KBM-7 (cell line): ENCODE measurements at regions not wholly inside any gene's neighbourhood (a gene's known extent, or its start where the extent isn't known, plus 50 kb on each side); places are given as distances from the start of the nearest gene placed in this dataset.
A peak's percentile ranks its signal among the peaks of the same experiment; 100 is the strongest.
"Not testable (repeated sequence)": the region's sequence is repeated elsewhere in the genome, so short reads cannot be mapped to it uniquely, and the experiment has no call there.

Experiments used
- DNase-seq: peaks from one replicate; pipeline ENCODE4 v3.0.0-alpha.2; 2015
- in situ Hi-C: fragments of 300-500 bp; cut with MboI; formaldehyde crosslinking; loops from 2 replicates; pipeline ENCODE4 v1.14.3; 2020; ENCODE audit warnings: low sequenced_read_pairs, low pct_unique_long_range_greater_than_20kb, mixed read lengths

- in situ Hi-C loops: no loop called here
- DNase-seq: no peak
Observed at GRCh38 chr5:72604111-72604797, 97.0 kb upstream of the ZNF366 start.

DNA sequence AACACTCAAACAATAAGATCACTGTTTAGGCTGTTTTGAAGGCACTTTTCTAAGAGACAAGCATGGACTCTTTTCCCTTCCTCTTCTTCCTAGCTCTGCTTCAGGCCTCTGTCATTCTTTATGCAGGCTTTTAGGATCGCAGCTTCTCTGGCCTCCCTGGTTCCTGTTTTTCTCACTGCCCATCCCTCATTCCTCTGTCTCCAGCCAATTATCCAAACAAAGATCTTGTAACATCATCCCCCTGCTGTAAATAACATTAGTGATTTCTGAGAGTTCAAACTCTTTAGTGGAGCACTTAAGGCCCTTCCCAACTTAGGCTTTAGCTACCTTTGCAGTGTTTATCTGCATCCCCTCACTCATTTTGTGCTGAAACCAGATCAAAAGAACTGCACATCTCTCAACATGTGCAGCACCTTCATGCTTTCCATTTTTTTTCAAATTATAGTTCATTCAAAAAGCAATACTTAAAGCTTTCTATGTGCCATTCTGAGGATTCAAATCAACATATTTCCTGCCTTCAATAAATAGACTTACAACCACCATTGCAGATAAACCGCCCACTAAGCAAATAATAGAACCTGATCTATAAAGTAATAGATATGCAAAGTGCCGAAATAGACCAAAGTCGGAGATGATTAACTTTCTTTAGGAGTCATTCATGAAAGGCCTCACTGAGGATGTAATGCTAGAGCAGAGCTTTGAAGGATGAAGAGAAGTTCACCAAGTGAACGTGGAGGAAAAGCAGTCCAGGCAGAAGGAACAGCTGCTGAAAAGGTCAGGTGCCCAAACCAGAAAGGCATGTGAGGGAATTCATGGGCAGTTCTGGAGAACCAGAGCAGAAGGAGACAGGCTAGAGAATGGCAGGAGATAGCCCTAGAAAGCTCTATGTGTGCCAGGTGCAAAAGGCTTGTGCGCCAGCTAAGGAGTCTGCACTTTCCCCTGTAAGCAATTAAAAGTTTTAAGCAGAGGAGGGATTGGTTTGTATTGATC is 95.8 kb upstream of the ZNF366 start:
- no peak for DNase-seq
- in situ Hi-C loops: no loop called here

- DNase-seq: no peak
- in situ Hi-C loops: no loop called here
Observed at GRCh38 chr5:72601861-72602260, 94.7 kb upstream of the ZNF366 start.

- DNase-seq: no peak
- in situ Hi-C loops: no loop called here
Observed at GRCh38 chr5:72600391-72600981, 93.3 kb upstream of the ZNF366 start.

- no peak for DNase-seq
- in situ Hi-C loops: no loop called here
Observed at GRCh38 chr5:72599519-72600370, 92.5 kb upstream of the ZNF366 start.

GRCh38 chr5:72599065-72599433 is 91.8 kb upstream of the ZNF366 start:
- in situ Hi-C loops: no loop called here
- DNase-seq: peak; percentile 8

DNA sequence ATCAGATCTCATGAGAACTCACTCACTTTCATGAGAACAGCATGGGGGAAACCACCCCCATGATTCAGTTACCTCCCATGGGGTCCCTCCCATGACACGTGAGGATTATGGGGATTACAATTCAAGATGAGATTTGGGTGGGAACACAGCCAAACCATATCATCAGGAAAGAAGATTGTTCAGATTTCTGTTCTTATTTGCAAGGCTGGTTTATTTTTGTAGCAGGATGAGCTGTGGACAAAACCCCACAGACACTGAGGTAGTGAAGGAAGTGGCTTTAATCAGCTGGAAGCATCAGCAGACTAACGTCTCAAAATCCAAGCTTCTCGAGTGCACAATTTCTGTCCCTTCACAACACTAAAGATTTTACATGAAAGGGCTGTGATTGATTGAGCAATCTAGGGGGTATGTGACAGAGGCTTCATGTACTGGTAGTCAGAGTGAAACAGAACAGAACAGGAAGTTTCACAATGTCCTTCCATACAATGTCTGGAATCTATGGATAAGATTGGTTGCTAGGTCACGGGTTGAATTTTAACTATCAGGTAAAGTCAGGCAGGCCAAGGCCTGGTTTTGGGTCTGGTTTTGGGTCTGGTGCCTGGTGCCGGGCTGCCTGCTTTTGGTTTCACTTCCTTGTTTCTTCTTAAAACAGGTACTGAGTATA is 91.3 kb upstream of the ZNF366 start:
- DNase-seq: peak; percentile 71
- in situ Hi-C loops: no loop called here

GRCh38 chr5:72597456-72597948 is 90.3 kb upstream of the ZNF366 start:
- in situ Hi-C loops: no loop called here
- DNase-seq: no peak

GRCh38 chr5:72596956-72597355 is 89.7 kb upstream of the ZNF366 start:
- in situ Hi-C loops: no loop called here
- no peak for DNase-seq

DNA sequence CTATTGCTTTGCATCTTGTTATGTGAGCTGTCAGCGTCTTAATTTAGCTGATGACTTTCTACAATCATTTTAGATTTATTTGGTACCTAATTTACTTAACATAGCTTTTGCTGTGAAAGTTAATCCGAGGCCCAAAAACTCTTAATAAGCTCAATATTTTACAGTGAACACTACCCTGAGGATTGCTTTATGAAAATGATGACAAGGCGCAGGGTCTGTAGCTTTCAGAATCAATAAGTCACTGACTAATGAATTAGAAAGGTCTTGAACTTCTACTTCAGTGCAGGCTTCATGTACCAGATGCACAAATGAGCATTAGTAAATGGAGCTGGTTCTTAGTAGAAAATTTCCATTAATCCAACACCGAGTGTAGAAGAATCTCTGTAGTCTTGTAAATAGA is 81.4 kb upstream of the ZNF366 start:
- no peak for DNase-seq
- in situ Hi-C loops: no loop called here

DNA sequence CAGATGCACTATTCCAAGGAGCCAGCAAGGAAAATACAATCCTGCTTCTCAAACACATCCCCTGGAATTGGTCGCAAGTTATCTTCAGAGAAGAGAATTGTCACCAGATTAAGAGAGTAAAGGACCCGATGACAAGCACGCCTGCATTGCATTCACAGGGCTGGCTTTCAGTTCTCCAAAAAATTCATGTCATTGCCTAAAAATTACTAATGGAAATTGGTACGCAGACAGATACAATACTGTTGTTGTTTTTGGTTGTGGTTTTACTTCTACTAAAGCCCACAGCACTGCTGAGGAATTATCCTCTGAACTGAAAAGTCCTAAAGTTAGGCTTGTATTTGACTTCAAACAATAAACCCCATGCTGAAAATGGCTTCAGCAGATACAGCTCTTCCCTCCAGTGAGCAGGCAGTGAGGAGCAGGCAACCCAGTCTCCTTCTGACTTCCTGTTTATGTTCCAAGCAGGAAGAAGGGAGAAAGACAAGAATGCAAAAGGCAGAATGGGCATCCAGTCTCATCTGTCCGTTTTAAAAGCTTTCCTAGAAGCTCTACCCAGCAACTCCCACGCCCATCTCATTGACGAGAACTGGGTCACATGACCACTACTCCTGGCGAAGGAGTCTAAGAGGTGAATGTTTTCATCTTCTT is 80.6 kb upstream of the ZNF366 start:
- in situ Hi-C loops: no loop called here
- DNase-seq: peak; percentile 62

DNA sequence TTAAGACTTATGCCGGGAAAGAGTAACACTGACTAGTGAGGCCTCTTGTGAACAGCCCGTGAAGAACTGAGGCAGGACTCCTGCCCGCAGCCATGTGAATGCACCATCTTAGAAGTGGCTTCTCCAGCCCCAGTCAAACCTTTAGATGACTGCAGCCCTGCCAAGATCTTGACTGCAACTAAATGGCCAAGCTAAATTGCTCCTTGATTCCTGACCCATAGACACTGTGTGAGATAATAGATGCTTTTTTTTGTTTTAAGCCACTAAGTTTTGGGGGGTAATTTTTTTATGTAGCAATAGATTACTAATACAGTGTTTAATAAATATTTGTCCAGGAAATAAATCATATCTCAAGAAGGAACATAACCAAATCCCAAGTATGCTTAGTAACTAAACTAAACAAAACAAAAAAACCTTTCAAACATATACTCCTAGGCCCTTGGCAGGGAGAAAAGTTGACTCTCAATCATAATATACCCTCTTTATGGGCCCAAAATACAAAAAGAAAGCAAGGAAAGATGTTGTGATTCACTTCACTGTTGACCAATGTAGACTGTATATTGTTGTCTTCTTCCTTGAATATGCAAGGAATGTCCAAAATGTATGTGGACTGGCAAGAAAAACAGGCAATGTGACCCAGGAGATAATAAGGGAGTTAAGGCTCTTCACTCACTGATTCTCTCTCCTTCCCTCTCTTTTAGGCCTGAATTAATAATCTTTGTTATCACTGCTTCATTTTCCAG is 79.7 kb upstream of the ZNF366 start:
- no peak for DNase-seq

GRCh38 chr5:72584466-72584865 is 77.3 kb upstream of the ZNF366 start:
- in situ Hi-C loops: no loop called here
- no peak for DNase-seq

More for the DNA sequence above, 79.7 kb upstream of the ZNF366 start:
- in situ Hi-C loops: no loop called here

GRCh38 chr5:72579290-72579689 is 72.1 kb upstream of the ZNF366 start:
- in situ Hi-C loops, DNase-seq: not testable (repeated sequence)

GRCh38 chr5:72572236-72572765 is 65.1 kb upstream of the ZNF366 start:
- in situ Hi-C loops: no loop called here
- DNase-seq: no peak

- in situ Hi-C loops: no loop called here
- DNase-seq: no peak
Observed at GRCh38 chr5:72569408-72569944, 62.3 kb upstream of the ZNF366 start.

DNA sequence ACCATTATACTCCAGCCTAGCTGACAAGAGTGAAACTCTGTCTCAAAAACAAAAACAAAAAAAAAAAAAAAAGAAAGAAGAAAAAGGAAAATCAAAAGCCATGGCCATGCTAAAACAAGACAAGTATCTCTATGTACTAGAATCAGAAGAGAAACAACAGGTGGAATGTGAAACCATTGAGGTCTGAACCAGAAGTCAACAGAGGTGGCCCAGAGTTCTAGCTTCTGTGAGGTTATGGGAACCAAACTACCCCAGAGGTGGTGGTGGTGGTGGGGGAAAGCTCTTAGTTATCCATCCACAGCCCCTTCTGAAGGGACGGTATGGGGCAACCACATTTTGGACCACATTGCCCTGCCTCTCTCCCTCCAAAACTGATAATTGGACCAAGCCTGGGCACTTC is 59.5 kb upstream of the ZNF366 start:
- DNase-seq: no peak
- in situ Hi-C loops: no loop called here
